NB4 (cell line): ENCODE measurements at regions not wholly inside any gene's neighbourhood (a gene's known extent, or its start where the extent isn't known, plus 50 kb on each side); places are given as distances from the start of the nearest gene placed in this dataset.

ENCODE experiments used
- CTCF ChIP-seq: IDR thresholded peaks from one replicate; pipeline ENCODE4 v1.5.1; 2012; ENCODE audit warnings: low read depth, low read length
- POLR2A ChIP-seq: IDR thresholded peaks from 2 replicates; pipeline ENCODE4 v1.6.1; 2011; ENCODE audit warnings: mild to moderate bottlenecking; ENCODE audit not compliant: insufficient read length; ENCODE audit errors: extremely low read depth
- TF ChIP-seq, protein P1 (sequence below): IDR thresholded peaks from 2 replicates; pipeline ENCODE4 v1.6.1; 2011; ENCODE audit warnings: low read depth, low read length

- TF ChIP-seq CTCF = no peak
- TF ChIP-seq, protein P1, sequence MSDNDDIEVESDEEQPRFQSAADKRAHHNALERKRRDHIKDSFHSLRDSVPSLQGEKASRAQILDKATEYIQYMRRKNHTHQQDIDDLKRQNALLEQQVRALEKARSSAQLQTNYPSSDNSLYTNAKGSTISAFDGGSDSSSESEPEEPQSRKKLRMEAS = no peak
- no peak for TF ChIP-seq POLR2A
These were observed 144.9 kb upstream of the NECTIN1 start for GRCh38 chr11:119873761-119874421.
